Spleen (tissue), 7 donors: ENCODE measurements at regions not wholly inside any gene's neighbourhood (a gene's known extent, or its start where the extent isn't known, plus 50 kb on each side); places are given as distances from the start of the nearest gene placed in this dataset.

Experiments used
- CTCF ChIP-seq, 11 experiments: fragments of 200-600 bp in 7 of 11; fragments of 450-650 bp in 4 of 11; sonication (generic) in 4 of 11; IDR thresholded peaks in 8 of 11; conservative IDR thresholded peaks in 3 of 11; 1 replicate in 7 of 11; 2 replicates in 4 of 11; pipeline versions ENCODE4 v1.4.0 to v1.8.0; 2016 to 2021; ENCODE audit warnings: antibody characterized with exemption in 11 of 11, inconsistent platforms in 4 of 11, mild to moderate bottlenecking in 1 of 11
- POLR2A ChIP-seq, 3 donors: fragments of 450-650 bp; IDR thresholded peaks; one replicate each; pipeline ENCODE4 v1.5.1; 2017; ENCODE audit warnings: antibody characterized with exemption in 3 of 3, mild to moderate bottlenecking in 1 of 3
- donor health status: DM: no; HTN: no; CAD: no; lungs with moderate emphysema.
- donor health status: DM: no; HTN: no; CAD: no.
- donor health status: DM: no; HTN: no; CAD: no.

GRCh38 chr17:17426184-17426583, 50.6 kb upstream of the MED9 start:
- TF ChIP-seq POLR2A (IDR thresholded peaks at IDR 0.05) = no peak
- TF ChIP-seq CTCF (IDR thresholded peaks at IDR 0.05 in 8 of 11, conservative IDR thresholded peaks at IDR 0.05 in 3 of 11) = no peak
